AG09319 (cell line): ENCODE measurements at regions not wholly inside any gene's neighbourhood (a gene's known extent, or its start where the extent isn't known, plus 50 kb on each side); places are given as distances from the start of the nearest gene placed in this dataset.

Experiments used
- DNase-seq: peaks from one replicate; pipeline ENCODE4 v3.0.0-alpha.2; 2010; ENCODE audit warnings: low read depth; ENCODE audit errors: extremely low read depth
- CTCF ChIP-seq: IDR thresholded peaks from 2 replicates; pipeline ENCODE4 v1.5.1; 2011; ENCODE audit warnings: low read depth, mild to moderate bottlenecking, inconsistent platforms, low read length, moderate library complexity

- no peak for TF ChIP-seq CTCF
- DNase-seq: no peak
Observed at GRCh38 chr1:36621531-36621930, 138.8 kb upstream of the CSF3R start.

- no peak for DNase-seq
- no peak for TF ChIP-seq CTCF
Observed at GRCh38 chr1:36620142-36620541, 137.4 kb upstream of the CSF3R start.

GRCh38 chr1:36614991-36615390, 132.3 kb upstream of the CSF3R start:
- no peak for DNase-seq
- no peak for TF ChIP-seq CTCF

- no peak for DNase-seq
Observed at GRCh38 chr1:36614571-36614970, 131.9 kb upstream of the CSF3R start.

GRCh38 chr1:36613721-36614120, 131.0 kb upstream of the CSF3R start:
- no peak for TF ChIP-seq CTCF
- no peak for DNase-seq

More at GRCh38 chr1:36614571-36614970, 131.9 kb upstream of the CSF3R start:
- no peak for TF ChIP-seq CTCF

DNA sequence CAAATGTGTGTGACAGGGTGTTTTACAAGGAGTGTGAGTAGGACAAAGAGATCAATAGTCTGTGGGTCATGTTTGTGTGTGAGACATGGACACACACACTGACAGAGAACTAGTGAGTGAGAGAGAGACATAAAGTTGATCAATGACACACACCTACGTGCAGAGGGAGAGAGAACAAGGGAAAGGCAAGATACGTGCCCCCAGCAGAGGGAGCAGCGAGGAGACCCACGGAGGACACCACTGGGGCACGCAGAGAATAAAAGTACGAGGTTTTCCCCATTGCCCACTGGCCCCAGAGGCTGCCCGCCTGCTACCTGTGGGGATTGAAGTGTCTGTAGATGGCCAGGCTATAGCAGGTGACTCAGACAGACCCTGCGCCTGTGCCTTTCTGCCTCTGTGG, 130.2 kb upstream of the CSF3R start:
- no peak for TF ChIP-seq CTCF
- DNase-seq: no peak

- no peak for TF ChIP-seq CTCF
Observed at GRCh38 chr1:36612121-36612520, 129.4 kb upstream of the CSF3R start.

More at GRCh38 chr1:36612121-36612520, 129.4 kb upstream of the CSF3R start:
- DNase-seq: no peak
